Stimulated activated naive B cell treated with anti-CD40 and anti-IgM and Interleukin-4, amounts not matched to agents 10 μg/mL and 1 μg/mL and 100 μg/mL, for 72 hours (primary cell): ENCODE measurements at regions not wholly inside any gene's neighbourhood (a gene's known extent, or its start where the extent isn't known, plus 50 kb on each side); places are given as distances from the start of the nearest gene placed in this dataset.

Experiments
- ATAC-seq, 2 donors: fragments of 150-1000 bp; cut with Tn5 transposase; replicated peaks; 2 replicates each; pipeline ENCODE4 v1.10.0; 2021; ENCODE audit warnings: moderate library complexity in 1 of 2
- DNase-seq: peaks from one replicate; pipeline ENCODE4 v3.0.0; 2021
- H3K27ac Mint-ChIP-seq: one replicate; pipeline ENCODE4 v1.8.0; 2022; ENCODE audit warnings: mild to moderate bottlenecking, mixed read lengths
- H3K27me3 Mint-ChIP-seq, 2 donors: one replicate each; pipeline ENCODE4 v1.8.0; 2022; ENCODE audit warnings: mixed read lengths in 2 of 2
- H3K36me3 Mint-ChIP-seq, 2 donors: one replicate each; pipeline ENCODE4 v1.8.0; 2022; ENCODE audit warnings: mixed read lengths in 2 of 2, mild to moderate bottlenecking in 1 of 2
- H3K4me1 Mint-ChIP-seq, 2 donors: one replicate each; pipeline ENCODE4 v1.8.0; 2022; ENCODE audit warnings: mixed read lengths in 2 of 2, mild to moderate bottlenecking in 1 of 2
- H3K4me3 Mint-ChIP-seq, 2 donors: one replicate each; pipeline ENCODE4 v1.8.0; 2022; ENCODE audit warnings: mild to moderate bottlenecking in 2 of 2, mixed read lengths in 2 of 2, moderate library complexity in 1 of 2
- H3K9me3 Mint-ChIP-seq, 2 donors: one replicate each; pipeline ENCODE4 v1.8.0; 2022; ENCODE audit warnings: mixed read lengths in 2 of 2, mild to moderate bottlenecking in 1 of 2

GRCh38 chr10:47225928-47226645, 73.9 kb upstream of the GDF10 start:
- peaks cover 2 to 3% of the 10 kb centered on the region in 2 donors for H3K36me3 Mint-ChIP-seq
- peaks cover 0 to 3% of the 10 kb centered on the region in 2 donors for H3K27me3 Mint-ChIP-seq
- H3K4me3 Mint-ChIP-seq, result no peak overlapping the region
- DNase-seq (no peak), ATAC-seq (no peak)
- H3K4me1 Mint-ChIP-seq, result no peaks in the 10 kb centered on the region
- no peak overlapping the region for H3K27ac Mint-ChIP-seq
- peaks cover 5% of the 10 kb centered on the region in 2 donors for H3K9me3 Mint-ChIP-seq

DNA sequence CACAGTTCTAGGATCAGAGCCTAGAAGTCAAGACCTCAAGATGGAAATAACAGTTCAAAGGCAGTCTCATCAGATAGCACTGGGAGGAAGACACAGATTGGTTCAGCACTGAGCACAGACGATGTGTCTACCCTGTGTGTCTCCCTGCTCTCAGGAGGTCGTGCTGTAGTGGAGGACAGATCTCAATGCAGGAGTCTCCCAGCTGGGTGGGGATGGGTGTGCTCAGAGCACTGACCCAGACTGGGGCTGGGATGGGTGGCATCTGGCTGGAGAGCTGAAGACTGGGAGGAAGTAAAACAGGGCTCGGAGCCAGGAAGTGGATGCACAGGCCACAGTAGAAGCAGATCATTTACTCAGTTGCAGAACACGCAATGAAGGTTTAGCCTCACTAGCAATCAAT, 69.5 kb upstream of the GDF10 start:
- H3K4me1 Mint-ChIP-seq, result no peaks in the 10 kb centered on the region
- ATAC-seq, result no peak
- H3K27me3 Mint-ChIP-seq, result peaks cover 0 to 3% of the 10 kb centered on the region in 2 donors

DNA sequence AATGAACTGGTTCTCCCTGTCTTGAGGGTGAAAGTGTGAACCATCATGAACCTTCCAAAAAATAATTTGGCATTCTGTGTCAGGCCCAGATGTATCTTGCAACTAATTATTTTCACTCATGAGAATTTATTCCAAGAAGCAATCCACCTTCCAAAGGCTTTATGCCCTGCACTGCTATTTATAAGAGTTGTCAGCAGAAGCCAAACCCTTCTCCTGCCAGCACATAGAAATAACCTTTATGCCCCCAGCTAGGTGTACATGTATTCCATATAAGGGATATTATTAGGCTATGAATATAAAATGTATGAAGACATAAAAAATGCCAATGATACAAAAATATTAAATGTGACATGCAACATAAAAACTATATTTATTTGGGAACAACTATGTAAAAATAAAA, 69.0 kb upstream of the GDF10 start:
- DNase-seq, result no peak
- H3K36me3 Mint-ChIP-seq, result peaks cover 2 to 3% of the 10 kb centered on the region in 2 donors
- H3K27me3 Mint-ChIP-seq, result peaks cover 0 to 3% of the 10 kb centered on the region in 2 donors
- H3K27ac Mint-ChIP-seq, result no peak overlapping the region
- no peaks in the 10 kb centered on the region for H3K4me1 Mint-ChIP-seq
- no peak for ATAC-seq
- peaks cover 5% of the 10 kb centered on the region in 2 donors for H3K9me3 Mint-ChIP-seq
- H3K4me3 Mint-ChIP-seq, result no peak overlapping the region

More for the DNA sequence above, 69.5 kb upstream of the GDF10 start:
- peaks cover 2 to 3% of the 10 kb centered on the region in 2 donors for H3K36me3 Mint-ChIP-seq
- no peak overlapping the region for H3K4me3 Mint-ChIP-seq
- DNase-seq, result no peak
- H3K9me3 Mint-ChIP-seq, result peaks cover 5% of the 10 kb centered on the region in 2 donors
- no peak overlapping the region for H3K27ac Mint-ChIP-seq

DNA sequence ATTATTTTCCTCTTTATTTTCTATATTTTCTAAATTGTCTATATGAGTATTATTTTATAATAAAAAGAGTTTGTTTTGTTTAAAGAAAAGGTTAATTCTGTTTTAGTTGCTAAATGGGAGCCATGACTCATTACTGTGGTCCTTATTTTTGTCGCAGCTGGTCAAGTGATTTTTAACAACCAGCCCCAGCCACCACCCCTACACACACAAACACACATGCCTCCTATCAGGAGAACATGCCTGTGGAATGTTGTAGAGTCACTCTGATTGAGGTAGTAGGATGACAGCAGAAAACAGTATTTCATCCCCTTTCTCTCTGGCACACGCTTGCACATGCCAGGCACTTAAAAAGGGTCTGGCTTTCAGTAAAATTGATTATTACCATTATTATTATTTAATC, 68.6 kb upstream of the GDF10 start:
- DNase-seq (no peak), ATAC-seq (no peak)
- Mint-ChIP-seq H3K36me3 (peaks cover 2 to 3% of the 10 kb centered on the region in 2 donors), H3K9me3 (peaks cover 5 to 6% of the 10 kb centered on the region in 2 donors), H3K27ac (no peak overlapping the region), H3K4me3 (no peak overlapping the region), H3K4me1 (no peaks in the 10 kb centered on the region), H3K27me3 (no peaks in the 10 kb centered on the region)

DNA sequence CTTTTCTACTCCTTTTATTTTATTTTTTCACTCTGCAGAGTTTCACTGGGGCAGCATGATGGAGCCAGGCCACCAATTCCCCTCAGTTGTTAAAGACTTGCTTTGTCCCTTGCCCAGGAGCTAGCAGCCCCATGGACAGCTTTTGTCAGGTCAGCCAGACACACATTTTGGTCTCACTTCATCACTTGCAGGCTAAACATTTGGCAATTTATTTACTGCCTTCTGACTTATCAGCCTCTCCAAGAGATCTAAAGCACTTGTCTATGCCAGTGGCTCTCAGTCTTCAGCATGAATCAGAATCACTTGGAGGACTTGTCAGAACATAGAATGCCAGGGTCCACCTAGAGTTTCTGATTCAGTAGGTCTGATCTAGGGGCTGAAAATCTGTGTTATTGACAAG, 66.4 kb upstream of the GDF10 start:
- no peak overlapping the region for H3K27ac Mint-ChIP-seq
- H3K9me3 Mint-ChIP-seq, result peaks cover 4 to 5% of the 10 kb centered on the region in 2 donors
- no peaks in the 10 kb centered on the region for H3K27me3 Mint-ChIP-seq
- peaks cover 2 to 3% of the 10 kb centered on the region in 2 donors for H3K36me3 Mint-ChIP-seq
- H3K4me1 Mint-ChIP-seq, result no peaks in the 10 kb centered on the region
- DNase-seq, result no peak
- no peak for ATAC-seq
- no peak overlapping the region for H3K4me3 Mint-ChIP-seq

DNA sequence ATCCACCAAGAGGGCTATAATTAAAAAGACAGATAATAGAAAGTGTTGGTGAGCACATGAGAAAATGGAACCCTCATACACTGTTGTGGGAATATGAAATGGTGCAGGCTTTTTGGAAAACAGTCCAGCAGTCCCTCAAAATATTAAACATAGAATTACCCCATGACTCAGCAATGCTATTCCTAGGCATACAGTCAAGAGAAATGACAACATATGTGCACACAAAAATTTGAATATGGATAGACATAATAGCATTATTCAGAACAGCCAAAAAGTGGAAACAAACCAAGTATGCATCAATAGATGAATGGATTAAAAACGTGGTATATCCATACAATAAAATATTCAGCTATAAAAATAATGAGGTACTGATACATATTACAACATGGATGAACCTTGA, 64.5 kb upstream of the GDF10 start:
- H3K27me3 Mint-ChIP-seq, result no peaks in the 10 kb centered on the region
- H3K4me1 Mint-ChIP-seq, result peaks cover 0 to 2% of the 10 kb centered on the region in 2 donors
- no peak overlapping the region for H3K4me3 Mint-ChIP-seq
- H3K9me3 Mint-ChIP-seq, result peaks cover 0 to 1% of the 10 kb centered on the region in 2 donors
- ATAC-seq (no peak), DNase-seq (no peak)
- H3K27ac Mint-ChIP-seq, result no peak overlapping the region
- no peaks in the 10 kb centered on the region for H3K36me3 Mint-ChIP-seq

- ATAC-seq, result no peak
- no peak for DNase-seq
- no peaks in the 10 kb centered on the region for H3K36me3 Mint-ChIP-seq
- no peak overlapping the region for H3K27ac Mint-ChIP-seq
- no peak overlapping the region for H3K4me3 Mint-ChIP-seq
- peaks cover 0 to 2% of the 10 kb centered on the region in 2 donors for H3K4me1 Mint-ChIP-seq
- H3K27me3 Mint-ChIP-seq, result no peaks in the 10 kb centered on the region
- H3K9me3 Mint-ChIP-seq, result peaks cover 0 to 1% of the 10 kb centered on the region in 2 donors
Measured at GRCh38 chr10:47237316-47238260, 62.4 kb upstream of the GDF10 start.

GRCh38 chr10:47238331-47239095, 61.5 kb upstream of the GDF10 start:
- Mint-ChIP-seq H3K4me3 (no peak overlapping the region), H3K9me3 (peaks cover 0 to 1% of the 10 kb centered on the region in 2 donors), H3K27ac (no peak overlapping the region), H3K27me3 (no peaks in the 10 kb centered on the region), H3K4me1 (peaks cover 0 to 2% of the 10 kb centered on the region in 2 donors), H3K36me3 (no peaks in the 10 kb centered on the region)
- ATAC-seq (no peak), DNase-seq (no peak)

- DNase-seq, result no peak
- Mint-ChIP-seq H3K4me1 (peaks cover 0 to 2% of the 10 kb centered on the region in 2 donors), H3K27ac (no peak overlapping the region), H3K4me3 (no peak overlapping the region), H3K36me3 (no peaks in the 10 kb centered on the region), H3K9me3 (peaks cover 0 to 1% of the 10 kb centered on the region in 2 donors), H3K27me3 (no peaks in the 10 kb centered on the region)
- no peak for ATAC-seq
Measured at GRCh38 chr10:47239211-47239610, 60.8 kb upstream of the GDF10 start.

DNA sequence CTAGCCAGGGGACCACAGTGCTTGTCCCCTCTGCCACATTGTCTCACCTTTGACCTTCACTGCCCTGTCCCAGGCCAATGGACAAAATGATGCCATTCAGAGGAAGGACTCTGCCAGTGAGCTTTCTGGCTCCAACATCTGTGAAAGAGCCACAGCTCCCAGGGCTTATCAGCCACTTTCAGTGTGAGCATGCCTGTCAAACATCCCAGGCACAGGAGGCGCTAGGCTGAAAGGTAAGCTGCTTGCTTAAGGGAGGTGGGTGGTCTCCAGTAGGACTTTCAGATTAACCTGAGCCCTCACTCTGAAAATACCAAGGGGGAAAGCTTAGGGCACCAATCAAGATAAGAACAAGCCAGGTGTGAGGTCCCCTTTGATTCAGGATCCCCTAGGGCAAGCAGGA, 59.8 kb upstream of the GDF10 start:
- ATAC-seq (no peak), DNase-seq (no peak)
- H3K4me3 Mint-ChIP-seq, result no peak overlapping the region
- H3K36me3 Mint-ChIP-seq, result no peaks in the 10 kb centered on the region
- H3K4me1 Mint-ChIP-seq, result peaks cover 0 to 2% of the 10 kb centered on the region in 2 donors
- H3K27ac Mint-ChIP-seq, result no peak overlapping the region
- H3K27me3 Mint-ChIP-seq, result no peaks in the 10 kb centered on the region
- H3K9me3 Mint-ChIP-seq, result peaks cover 0 to 1% of the 10 kb centered on the region in 2 donors

GRCh38 chr10:47241256-47241655, 58.7 kb upstream of the GDF10 start:
- DNase-seq (no peak), ATAC-seq (no peak)
- Mint-ChIP-seq H3K27me3 (no peaks in the 10 kb centered on the region), H3K36me3 (no peaks in the 10 kb centered on the region), H3K27ac (no peak overlapping the region), H3K4me3 (no peak overlapping the region), H3K9me3 (no peaks in the 10 kb centered on the region), H3K4me1 (peaks cover 0 to 2% of the 10 kb centered on the region in 2 donors)

DNA sequence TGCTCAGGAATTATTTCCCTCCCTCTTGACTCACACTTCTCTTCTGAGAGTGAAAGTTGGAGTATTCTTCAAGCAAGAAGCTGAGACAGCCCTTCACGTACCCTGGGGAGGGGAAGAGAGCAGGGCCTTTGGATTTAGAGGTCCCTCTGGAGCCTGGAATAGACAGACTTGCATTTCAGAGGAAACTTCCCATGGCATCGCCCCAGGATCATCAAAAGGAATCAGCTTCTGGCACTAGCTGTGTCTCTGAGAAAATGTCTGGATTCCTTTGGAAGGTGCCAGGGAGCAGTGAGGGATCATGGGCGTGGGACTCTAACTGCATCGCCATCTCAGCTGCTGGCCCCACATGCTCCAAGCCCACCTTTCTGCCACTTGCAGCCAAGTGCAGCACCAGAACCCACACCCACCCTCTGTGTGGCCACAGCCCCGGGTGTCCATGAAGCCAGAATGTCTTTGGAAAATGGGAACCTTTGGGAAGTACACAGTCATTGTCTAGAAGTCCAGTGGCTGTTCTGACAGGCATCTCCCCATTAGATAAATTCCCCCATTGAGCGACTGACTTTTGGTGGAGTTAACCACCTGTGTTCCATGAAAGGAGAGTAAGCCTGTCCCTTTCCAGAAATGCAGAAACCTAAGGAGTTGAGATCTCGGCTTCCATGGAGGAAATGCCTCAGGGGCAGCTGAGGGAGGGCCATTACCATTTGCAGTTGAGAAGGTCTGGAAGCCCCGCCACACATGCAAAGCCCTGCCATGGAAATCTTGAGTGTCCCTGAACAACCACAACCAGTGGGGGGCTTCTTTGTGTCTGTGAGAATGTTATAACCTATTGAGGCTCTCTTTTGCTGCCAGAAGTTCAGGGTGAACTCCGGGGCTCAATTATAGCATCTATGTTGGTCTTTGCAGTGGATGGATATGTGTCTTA, 57.8 kb upstream of the GDF10 start:
- DNase-seq, result no peak
- no peak overlapping the region for H3K4me3 Mint-ChIP-seq
- no peaks in the 10 kb centered on the region for H3K9me3 Mint-ChIP-seq
- no peaks in the 10 kb centered on the region for H3K36me3 Mint-ChIP-seq
- H3K27me3 Mint-ChIP-seq, result no peaks in the 10 kb centered on the region
- peaks cover 0 to 3% of the 10 kb centered on the region in 2 donors for H3K4me1 Mint-ChIP-seq
- no peak for ATAC-seq
- H3K27ac Mint-ChIP-seq, result no peak overlapping the region

DNA sequence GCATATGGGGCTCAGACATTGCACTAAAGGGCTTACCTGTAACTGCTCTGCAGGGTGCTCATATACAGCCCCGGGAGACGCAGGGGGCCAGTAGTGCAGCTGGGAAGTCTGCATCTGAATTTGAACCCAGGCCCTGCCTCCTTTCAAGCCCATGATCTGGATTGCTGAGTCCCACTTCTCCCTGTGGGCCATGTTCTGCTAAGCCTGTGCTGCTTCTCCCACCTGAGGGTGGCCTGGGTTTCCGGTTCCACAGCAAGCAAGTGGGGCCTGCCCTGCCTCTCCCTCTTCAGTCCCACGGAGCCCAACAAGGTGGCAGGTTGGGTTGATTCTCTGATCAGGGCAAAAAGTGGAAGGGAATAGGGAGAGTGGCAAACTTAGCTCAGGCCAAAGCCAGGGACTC, 56.6 kb upstream of the GDF10 start:
- Mint-ChIP-seq H3K36me3 (no peaks in the 10 kb centered on the region), H3K4me3 (no peak overlapping the region), H3K27ac (no peak overlapping the region), H3K27me3 (no peaks in the 10 kb centered on the region), H3K4me1 (peaks cover 0 to 3% of the 10 kb centered on the region in 2 donors), H3K9me3 (no peaks in the 10 kb centered on the region)
- ATAC-seq (no peak), DNase-seq (no peak)
